ENCODE measurements at regions not wholly inside any gene's neighbourhood (a gene's known extent, or its start where the extent isn't known, plus 50 kb on each side); places are given as distances from the start of the nearest gene placed in this dataset.

- ATAC-seq: no peak
- DNase-seq: no peak
- no peak overlapping the region for H3K4me3 ChIP-seq (ENCODE audit: low read length)
- no peak overlapping the region for H3K27ac Mint-ChIP-seq
- H3K4me1 Mint-ChIP-seq: no peaks in the 10 kb centered on the region
- no peaks in the 10 kb centered on the region for H3K36me3 ChIP-seq (ENCODE audit: control insufficient read depth in 2 of 3, insufficient read depth in 3 of 3, low read length in 3 of 3)
- CTCF ChIA-PET: no interaction called here
- H3K27ac ChIP-seq (ENCODE audit: low read depth, low read length): no peak overlapping the region
- POLR2A ChIA-PET: no interaction called here
- no peaks in the 10 kb centered on the region for H3K4me1 ChIP-seq (ENCODE audit: control insufficient read depth in 2 of 2, insufficient read depth in 2 of 2, low read length in 2 of 2)
- H3K27me3 ChIP-seq (ENCODE audit: control insufficient read depth in 2 of 2, insufficient read depth in 2 of 2, low read length in 2 of 2): no peaks in the 10 kb centered on the region
- H3K4me3 Mint-ChIP-seq: no peak overlapping the region
- H3K27me3 Mint-ChIP-seq: no peaks in the 10 kb centered on the region
- peaks cover 3 to 17% (median 9%) of the 10 kb centered on the region in 11 donors for H3K9me3 Mint-ChIP-seq
- peaks cover 0 to 6% (median 0%) of the 10 kb centered on the region in 5 donors for H3K36me3 Mint-ChIP-seq
- intact Hi-C loops (cut with micrococcal nuclease): no loop called here
- H3K9me3 ChIP-seq (ENCODE audit: control insufficient read depth in 2 of 3, low read length in 3 of 3): no peaks in the 10 kb centered on the region
Measured at GRCh38 chrX:42443267-42443666, 334.7 kb downstream of the PPP1R2C start.

GRCh38 chrX:42442745-42443144 is 335.2 kb downstream of the PPP1R2C start:
- Mint-ChIP-seq H3K4me1 (peaks cover 0 to under 1% (median 0%) of the 10 kb centered on the region in 7 donors), H3K27me3 (no peaks in the 10 kb centered on the region)
- no peak for ATAC-seq

GRCh38 chrX:42437211-42437610 is 340.8 kb downstream of the PPP1R2C start:
- Mint-ChIP-seq H3K27me3 (no peaks in the 10 kb centered on the region), H3K4me1 (peaks cover 0 to 14% (median 3%) of the 10 kb centered on the region in 7 donors), H3K36me3 (peaks cover 0 to 5% (median 4%) of the 10 kb centered on the region in 5 donors), H3K9me3 (peaks cover 0 to 9% (median 4%) of the 10 kb centered on the region in 11 donors), H3K4me3 (peak overlapping the region in 1 of 10 donors; percentile 29), H3K27ac (no peak overlapping the region)
- POLR2A ChIA-PET: no interaction called here
- intact Hi-C loops (cut with micrococcal nuclease): no loop called here
- Histone ChIP-seq H3K4me3 (ENCODE audit: low read length) (no peak overlapping the region), H3K9me3 (ENCODE audit: control insufficient read depth in 2 of 3, low read length in 3 of 3) (no peaks in the 10 kb centered on the region), H3K36me3 (ENCODE audit: control insufficient read depth in 2 of 3, insufficient read depth in 3 of 3, low read length in 3 of 3) (no peaks in the 10 kb centered on the region), H3K27me3 (ENCODE audit: control insufficient read depth in 2 of 2, insufficient read depth in 2 of 2, low read length in 2 of 2) (no peaks in the 10 kb centered on the region), H3K27ac (ENCODE audit: low read depth, low read length) (no peak overlapping the region), H3K4me1 (ENCODE audit: control insufficient read depth in 2 of 2, insufficient read depth in 2 of 2, low read length in 2 of 2) (peaks cover 0 to 5% of the 10 kb centered on the region in 2 donors)
- ATAC-seq (no peak), DNase-seq (no peak)
- CTCF ChIA-PET: no interaction called here

More at GRCh38 chrX:42442745-42443144, 335.2 kb downstream of the PPP1R2C start:
- Mint-ChIP-seq H3K36me3 (peaks cover 0 to 6% (median 0%) of the 10 kb centered on the region in 5 donors), H3K4me3 (no peak overlapping the region), H3K9me3 (peaks cover 3 to 17% (median 9%) of the 10 kb centered on the region in 11 donors), H3K27ac (no peak overlapping the region)
- no peak overlapping the region for H3K27ac ChIP-seq (ENCODE audit: low read depth, low read length)
- no peaks in the 10 kb centered on the region for H3K27me3 ChIP-seq (ENCODE audit: control insufficient read depth in 2 of 2, insufficient read depth in 2 of 2, low read length in 2 of 2)
- H3K4me1 ChIP-seq (ENCODE audit: control insufficient read depth in 2 of 2, insufficient read depth in 2 of 2, low read length in 2 of 2): peaks cover 0 to 5% of the 10 kb centered on the region in 2 donors
- H3K9me3 ChIP-seq (ENCODE audit: control insufficient read depth in 2 of 3, low read length in 3 of 3): no peaks in the 10 kb centered on the region
- no peaks in the 10 kb centered on the region for H3K36me3 ChIP-seq (ENCODE audit: control insufficient read depth in 2 of 3, insufficient read depth in 3 of 3, low read length in 3 of 3)
- no peak overlapping the region for H3K4me3 ChIP-seq (ENCODE audit: low read length)
- no peak for DNase-seq
- intact Hi-C loops (cut with micrococcal nuclease): no loop called here
- ChIA-PET CTCF (no interaction called here), POLR2A (no interaction called here)

- no peaks in the 10 kb centered on the region for H3K9me3 ChIP-seq (ENCODE audit: control insufficient read depth in 2 of 3, low read length in 3 of 3)
- H3K4me3 Mint-ChIP-seq: no peak overlapping the region
- peaks cover 0 to 14% (median 3%) of the 10 kb centered on the region in 7 donors for H3K4me1 Mint-ChIP-seq
- H3K4me1 ChIP-seq (ENCODE audit: control insufficient read depth in 2 of 2, insufficient read depth in 2 of 2, low read length in 2 of 2): peaks cover 0 to 5% of the 10 kb centered on the region in 2 donors
- H3K27ac ChIP-seq (ENCODE audit: low read depth, low read length): no peak overlapping the region
- no peaks in the 10 kb centered on the region for H3K27me3 ChIP-seq (ENCODE audit: control insufficient read depth in 2 of 2, insufficient read depth in 2 of 2, low read length in 2 of 2)
- H3K4me3 ChIP-seq (ENCODE audit: low read length): no peak overlapping the region
- H3K9me3 Mint-ChIP-seq: peaks cover 0 to 9% (median 4%) of the 10 kb centered on the region in 11 donors
- intact Hi-C loops (cut with micrococcal nuclease): no loop called here
- H3K27ac Mint-ChIP-seq: no peak overlapping the region
- ATAC-seq (no peak), DNase-seq (no peak)
- H3K36me3 Mint-ChIP-seq: peaks cover 0 to 5% (median 4%) of the 10 kb centered on the region in 5 donors
- ChIA-PET CTCF (no interaction called here), POLR2A (no interaction called here)
- H3K27me3 Mint-ChIP-seq: no peaks in the 10 kb centered on the region
- no peaks in the 10 kb centered on the region for H3K36me3 ChIP-seq (ENCODE audit: control insufficient read depth in 2 of 3, insufficient read depth in 3 of 3, low read length in 3 of 3)
Measured at GRCh38 chrX:42434458-42435166, 343.4 kb downstream of the PPP1R2C start.

GRCh38 chrX:42432552-42432951 is 345.4 kb downstream of the PPP1R2C start:
- ChIA-PET POLR2A (no interaction called here), CTCF (no interaction called here)
- H3K4me1 Mint-ChIP-seq: peaks cover 0 to 12% (median 3%) of the 10 kb centered on the region in 7 donors
- peaks cover 0 to 9% (median 4%) of the 10 kb centered on the region in 11 donors for H3K9me3 Mint-ChIP-seq
- no peak overlapping the region for H3K27ac Mint-ChIP-seq
- H3K4me1 ChIP-seq (ENCODE audit: control insufficient read depth in 2 of 2, insufficient read depth in 2 of 2, low read length in 2 of 2): no peaks in the 10 kb centered on the region
- no peaks in the 10 kb centered on the region for H3K36me3 ChIP-seq (ENCODE audit: control insufficient read depth in 2 of 3, insufficient read depth in 3 of 3, low read length in 3 of 3)
- intact Hi-C loops (cut with micrococcal nuclease): no loop called here
- ATAC-seq (no peak), DNase-seq (no peak)
- no peaks in the 10 kb centered on the region for H3K27me3 Mint-ChIP-seq
- no peak overlapping the region for H3K27ac ChIP-seq (ENCODE audit: low read depth, low read length)
- no peaks in the 10 kb centered on the region for H3K27me3 ChIP-seq (ENCODE audit: control insufficient read depth in 2 of 2, insufficient read depth in 2 of 2, low read length in 2 of 2)
- H3K4me3 Mint-ChIP-seq: no peak overlapping the region
- H3K9me3 ChIP-seq (ENCODE audit: control insufficient read depth in 2 of 3, low read length in 3 of 3): no peaks in the 10 kb centered on the region
- no peak overlapping the region for H3K4me3 ChIP-seq (ENCODE audit: low read length)
- H3K36me3 Mint-ChIP-seq: peaks cover 0 to 5% (median 4%) of the 10 kb centered on the region in 5 donors

GRCh38 chrX:42422961-42423360 is 355.0 kb downstream of the PPP1R2C start:
- DNase-seq (no peak), ATAC-seq (no peak)
- H3K27me3 ChIP-seq (ENCODE audit: control insufficient read depth in 2 of 2, insufficient read depth in 2 of 2, low read length in 2 of 2): no peaks in the 10 kb centered on the region
- CTCF ChIA-PET: no interaction called here
- POLR2A ChIA-PET: no interaction called here
- Mint-ChIP-seq H3K4me3 (no peak overlapping the region), H3K27me3 (no peaks in the 10 kb centered on the region), H3K4me1 (no peaks in the 10 kb centered on the region), H3K36me3 (peaks cover 0 to 1% (median 0%) of the 10 kb centered on the region in 5 donors), H3K27ac (no peak overlapping the region), H3K9me3 (no peaks in the 10 kb centered on the region)
- H3K4me3 ChIP-seq (ENCODE audit: low read length): no peak overlapping the region
- H3K27ac ChIP-seq (ENCODE audit: low read depth, low read length): no peak overlapping the region
- H3K9me3 ChIP-seq (ENCODE audit: control insufficient read depth in 2 of 3, low read length in 3 of 3): no peaks in the 10 kb centered on the region
- no peaks in the 10 kb centered on the region for H3K36me3 ChIP-seq (ENCODE audit: control insufficient read depth in 2 of 3, insufficient read depth in 3 of 3, low read length in 3 of 3)
- intact Hi-C loops (cut with micrococcal nuclease): no loop called here
- H3K4me1 ChIP-seq (ENCODE audit: control insufficient read depth in 2 of 2, insufficient read depth in 2 of 2, low read length in 2 of 2): no peaks in the 10 kb centered on the region

GRCh38 chrX:42420426-42420825 is 357.5 kb downstream of the PPP1R2C start:
- CTCF ChIA-PET: no interaction called here
- H3K36me3 Mint-ChIP-seq: peaks cover 0 to 1% (median 0%) of the 10 kb centered on the region in 5 donors

More at GRCh38 chrX:42420426-42420825, 357.5 kb downstream of the PPP1R2C start:
- no peaks in the 10 kb centered on the region for H3K9me3 ChIP-seq (ENCODE audit: control insufficient read depth in 2 of 3, low read length in 3 of 3)
- DNase-seq (no peak), ATAC-seq (no peak)
- Mint-ChIP-seq H3K27ac (no peak overlapping the region), H3K27me3 (no peaks in the 10 kb centered on the region), H3K9me3 (peaks cover 0 to 3% (median 0%) of the 10 kb centered on the region in 11 donors), H3K4me3 (no peak overlapping the region), H3K4me1 (peaks cover 0 to 2% (median 0%) of the 10 kb centered on the region in 7 donors)
- H3K27me3 ChIP-seq (ENCODE audit: control insufficient read depth in 2 of 2, insufficient read depth in 2 of 2, low read length in 2 of 2): no peaks in the 10 kb centered on the region
- intact Hi-C loops (cut with micrococcal nuclease): no loop called here
- no peak overlapping the region for H3K4me3 ChIP-seq (ENCODE audit: low read length)
- H3K27ac ChIP-seq (ENCODE audit: low read depth, low read length): no peak overlapping the region
- no peaks in the 10 kb centered on the region for H3K4me1 ChIP-seq (ENCODE audit: control insufficient read depth in 2 of 2, insufficient read depth in 2 of 2, low read length in 2 of 2)
- no peaks in the 10 kb centered on the region for H3K36me3 ChIP-seq (ENCODE audit: control insufficient read depth in 2 of 3, insufficient read depth in 3 of 3, low read length in 3 of 3)
- POLR2A ChIA-PET: no interaction called here

All from naive thymus-derived CD4-positive, alpha-beta T cell (primary cell).